OCI-LY1 (cell line): ENCODE measurements at regions not wholly inside any gene's neighbourhood (a gene's known extent, or its start where the extent isn't known, plus 50 kb on each side); places are given as distances from the start of the nearest gene placed in this dataset.
"Not testable (repeated sequence)": the region's sequence is repeated elsewhere in the genome, so short reads cannot be mapped to it uniquely, and the experiment has no call there.

Source experiments
- H2AFZ ChIP-seq: fragments of 200-600 bp; sonication (generic), shearing (Covaris generic); 2 replicates; pipeline ENCODE4 v1.6.0; 2014; ENCODE audit warnings: antibody characterized with exemption, mild to moderate bottlenecking, low read length
- H3F3A ChIP-seq: fragments of 200-600 bp; sonication (generic), shearing (Covaris generic); 2 replicates; pipeline ENCODE4 v1.6.0; 2014; ENCODE audit warnings: mild to moderate bottlenecking, antibody characterized with exemption, low read length, moderate library complexity; ENCODE audit not compliant: insufficient read depth
- H3K27ac ChIP-seq: fragments of 200-600 bp; sonication (generic); 2 replicates; pipeline ENCODE4 v1.5.1; 2014; ENCODE audit warnings: low read length, mixed run types, mild to moderate bottlenecking, low read depth; ENCODE audit not compliant: poor library complexity, severe bottlenecking
- H3K27me3 ChIP-seq: fragments of 200-600 bp; sonication (generic); 2 replicates; pipeline ENCODE4 v1.6.0; 2014; ENCODE audit warnings: antibody characterized with exemption, mild to moderate bottlenecking, low read length, moderate library complexity; ENCODE audit not compliant: insufficient read depth
- H3K36me3 ChIP-seq: fragments of 200-600 bp; sonication (generic); 2 replicates; pipeline ENCODE4 v1.6.1; 2014; ENCODE audit warnings: mild to moderate bottlenecking, antibody characterized with exemption, low read length, moderate library complexity, mixed read lengths; ENCODE audit not compliant: insufficient read depth
- H3K4me1 ChIP-seq: fragments of 200-600 bp; sonication (generic); 2 replicates; pipeline ENCODE4 v1.5.1; 2014; ENCODE audit warnings: mild to moderate bottlenecking, low read length, moderate library complexity; ENCODE audit not compliant: insufficient read depth, severe bottlenecking
- H3K4me2 ChIP-seq: fragments of 200-600 bp; sonication (generic), shearing (Covaris generic); 2 replicates; pipeline ENCODE4 v1.6.1; 2014; ENCODE audit warnings: low read length
- H3K4me3 ChIP-seq: fragments of 200-600 bp; sonication (generic); 2 replicates; pipeline ENCODE4 v1.5.1; 2014; ENCODE audit warnings: low read length, low read depth, mild to moderate bottlenecking, mixed read lengths; ENCODE audit not compliant: poor library complexity, severe bottlenecking
- H3K79me2 ChIP-seq: fragments of 200-600 bp; shearing (Covaris generic); 2 replicates; pipeline ENCODE4 v1.6.1; 2016; ENCODE audit warnings: mixed run types, low read length, mixed read lengths; ENCODE audit not compliant: insufficient read depth
- H3K9ac ChIP-seq: fragments of 200-600 bp; sonication (generic), shearing (Covaris generic); 2 replicates; pipeline ENCODE4 v1.6.1; 2014; ENCODE audit warnings: mild to moderate bottlenecking, low read length, mixed read lengths
- H3K9me2 ChIP-seq: fragments of 200-600 bp; sonication (generic), shearing (Covaris generic); 2 replicates; pipeline ENCODE4 v1.6.1; 2014; ENCODE audit warnings: low read depth, mild to moderate bottlenecking, low read length, mixed read lengths
- H3K9me3 ChIP-seq: fragments of 200-600 bp; shearing (Covaris generic); 2 replicates; pipeline ENCODE4 v1.6.1; 2014; ENCODE audit warnings: low read length, mixed read lengths
- H4K20me1 ChIP-seq: fragments of 200-600 bp; sonication (generic), shearing (Covaris generic); 2 replicates; pipeline ENCODE4 v1.6.0; 2016; ENCODE audit warnings: mild to moderate bottlenecking, low read length; ENCODE audit not compliant: insufficient read depth

GRCh38 chr2:111413950-111414349 is 293.2 kb downstream of the BCL2L11 start:
- H3K27me3 ChIP-seq, H3K27ac ChIP-seq, H3K4me2 ChIP-seq, H4K20me1 ChIP-seq, H3F3A ChIP-seq, H2AFZ ChIP-seq, H3K9me2 ChIP-seq, H3K9ac ChIP-seq, H3K79me2 ChIP-seq, H3K36me3 ChIP-seq, H3K4me3 ChIP-seq, H3K9me3 ChIP-seq: not testable (repeated sequence)
- H3K4me1 ChIP-seq, result peaks cover 22% of the 10 kb centered on the region

GRCh38 chr2:111415765-111416743 is 295.3 kb downstream of the BCL2L11 start:
- not testable (repeated sequence) for H4K20me1 ChIP-seq, H3K27ac ChIP-seq, H3K4me3 ChIP-seq, H3K36me3 ChIP-seq, H3F3A ChIP-seq, H3K9me2 ChIP-seq, H2AFZ ChIP-seq, H3K9ac ChIP-seq, H3K79me2 ChIP-seq, H3K27me3 ChIP-seq, H3K9me3 ChIP-seq, H3K4me2 ChIP-seq
- H3K4me1 ChIP-seq, result peaks cover 22% of the 10 kb centered on the region

- H2AFZ ChIP-seq, H3K4me3 ChIP-seq, H4K20me1 ChIP-seq, H3K9ac ChIP-seq, H3K27me3 ChIP-seq, H3K79me2 ChIP-seq, H3F3A ChIP-seq, H3K9me3 ChIP-seq, H3K4me2 ChIP-seq, H3K9me2 ChIP-seq, H3K36me3 ChIP-seq: not testable (repeated sequence)
- Histone ChIP-seq H3K4me1 (peaks cover 22% of the 10 kb centered on the region), H3K27ac (peak overlapping the region; percentile 30)
Measured at GRCh38 chr2:111417026-111417425, 296.3 kb downstream of the BCL2L11 start.

- not testable (repeated sequence) for H3K36me3 ChIP-seq, H4K20me1 ChIP-seq, H3K9ac ChIP-seq, H3K27ac ChIP-seq, H3K9me2 ChIP-seq, H3K4me2 ChIP-seq, H2AFZ ChIP-seq, H3F3A ChIP-seq, H3K79me2 ChIP-seq, H3K4me3 ChIP-seq, H3K27me3 ChIP-seq, H3K9me3 ChIP-seq
- H3K4me1 ChIP-seq, result peaks cover 16% of the 10 kb centered on the region
Measured at GRCh38 chr2:111418091-111418875, 297.6 kb downstream of the BCL2L11 start.

- not testable (repeated sequence) for H4K20me1 ChIP-seq, H3K79me2 ChIP-seq
- peaks cover 18% of the 10 kb centered on the region for H3K4me1 ChIP-seq
Measured at GRCh38 chr2:111420074-111420473, 299.4 kb downstream of the BCL2L11 start.

GRCh38 chr2:111420835-111421234 is 300.1 kb downstream of the BCL2L11 start:
- not testable (repeated sequence) for H2AFZ ChIP-seq, H3K9me2 ChIP-seq, H3K9ac ChIP-seq, H4K20me1 ChIP-seq, H3K4me3 ChIP-seq, H3K27ac ChIP-seq, H3K79me2 ChIP-seq, H3K4me2 ChIP-seq, H3F3A ChIP-seq, H3K36me3 ChIP-seq, H3K27me3 ChIP-seq, H3K9me3 ChIP-seq
- peaks cover 22% of the 10 kb centered on the region for H3K4me1 ChIP-seq

More at GRCh38 chr2:111420074-111420473, 299.4 kb downstream of the BCL2L11 start:
- not testable (repeated sequence) for H3K9ac ChIP-seq, H3K36me3 ChIP-seq, H3K27ac ChIP-seq, H3K9me2 ChIP-seq, H3K9me3 ChIP-seq, H3K4me3 ChIP-seq, H3K4me2 ChIP-seq, H2AFZ ChIP-seq, H3K27me3 ChIP-seq, H3F3A ChIP-seq

GRCh38 chr2:111421949-111422348 is 301.2 kb downstream of the BCL2L11 start:
- not testable (repeated sequence) for H3K4me2 ChIP-seq, H4K20me1 ChIP-seq, H3K9ac ChIP-seq, H3K27me3 ChIP-seq, H3F3A ChIP-seq, H3K4me3 ChIP-seq, H3K9me3 ChIP-seq, H2AFZ ChIP-seq, H3K9me2 ChIP-seq, H3K36me3 ChIP-seq, H3K79me2 ChIP-seq, H3K27ac ChIP-seq
- peaks cover 22% of the 10 kb centered on the region for H3K4me1 ChIP-seq
